ENCODE measurements at regions not wholly inside any gene's neighbourhood (a gene's known extent, or its start where the extent isn't known, plus 50 kb on each side); places are given as distances from the start of the nearest gene placed in this dataset.

GRCh38 chr12:108432423-108433121 is 82.5 kb upstream of the FICD start:
- Histone ChIP-seq H3K27ac (no peak overlapping the region), H3K27me3 (no peaks in the 10 kb centered on the region), H3K9me3 (no peaks in the 10 kb centered on the region), H3K36me3 (no peaks in the 10 kb centered on the region), H3K4me1 (no peaks in the 10 kb centered on the region), H3K4me3 (no peak overlapping the region)
- intact Hi-C loops (cut with DNase I; ENCODE audit: low total_unique reads), result no loop called here
- no peak for TF ChIP-seq CTCF (IDR thresholded peaks at IDR 0.05)
- DNase-seq, result no peak

GRCh38 chr12:108430926-108431325 is 84.2 kb upstream of the FICD start:
- intact Hi-C loops (cut with DNase I; ENCODE audit: low total_unique reads), result no loop called here
- no peaks in the 10 kb centered on the region for H3K4me1 ChIP-seq
- no peak overlapping the region for H3K4me3 ChIP-seq
- H3K9me3 ChIP-seq, result no peaks in the 10 kb centered on the region
- TF ChIP-seq CTCF (IDR thresholded peaks at IDR 0.05), result no peak
- H3K36me3 ChIP-seq, result no peaks in the 10 kb centered on the region
- H3K27ac ChIP-seq, result no peak overlapping the region
- H3K27me3 ChIP-seq, result no peaks in the 10 kb centered on the region
- no peak for DNase-seq

- DNase-seq, result no peak
- no peaks in the 10 kb centered on the region for H3K4me1 ChIP-seq
- no peaks in the 10 kb centered on the region for H3K27me3 ChIP-seq
- TF ChIP-seq CTCF (IDR thresholded peaks at IDR 0.05), result no peak
- no peaks in the 10 kb centered on the region for H3K9me3 ChIP-seq
- intact Hi-C loops (cut with DNase I; ENCODE audit: low total_unique reads), result no loop called here
- no peaks in the 10 kb centered on the region for H3K36me3 ChIP-seq
- no peak overlapping the region for H3K4me3 ChIP-seq
- no peak overlapping the region for H3K27ac ChIP-seq
Measured at GRCh38 chr12:108430245-108430644, 84.8 kb upstream of the FICD start.

- Histone ChIP-seq H3K36me3 (no peaks in the 10 kb centered on the region), H3K4me1 (no peaks in the 10 kb centered on the region)
Measured at GRCh38 chr12:108425238-108425795, 86.2 kb upstream of the CMKLR1 start.

GRCh38 chr12:108424816-108425215 is 85.7 kb upstream of the CMKLR1 start:
- no peaks in the 10 kb centered on the region for H3K36me3 ChIP-seq
- intact Hi-C loops (cut with DNase I; ENCODE audit: low total_unique reads), result no loop called here
- no peak for TF ChIP-seq CTCF (IDR thresholded peaks at IDR 0.05)
- DNase-seq, result no peak
- H3K9me3 ChIP-seq, result no peaks in the 10 kb centered on the region
- no peak overlapping the region for H3K27ac ChIP-seq
- H3K4me3 ChIP-seq, result no peak overlapping the region
- H3K4me1 ChIP-seq, result peaks cover 0 to 2% (median 0%) of the 10 kb centered on the region in 4 donors
- no peaks in the 10 kb centered on the region for H3K27me3 ChIP-seq

More at GRCh38 chr12:108425238-108425795, 86.2 kb upstream of the CMKLR1 start:
- H3K4me3 ChIP-seq, result no peak overlapping the region
- H3K27me3 ChIP-seq, result no peaks in the 10 kb centered on the region
- TF ChIP-seq CTCF (IDR thresholded peaks at IDR 0.05), result no peak
- DNase-seq, result no peak
- intact Hi-C loops (cut with DNase I; ENCODE audit: low total_unique reads), result no loop called here
- no peak overlapping the region for H3K27ac ChIP-seq
- no peaks in the 10 kb centered on the region for H3K9me3 ChIP-seq

Measured in tibial artery (tissue), 4 donors.